Activated CD8-positive, alpha-beta T cell treated with anti-CD3 and anti-CD28 coated beads, Interleukin-2, amount 10 ng/mL, durations not matched to agents 7 days and 5 days (primary cell): ENCODE measurements at regions not wholly inside any gene's neighbourhood (a gene's known extent, or its start where the extent isn't known, plus 50 kb on each side); places are given as distances from the start of the nearest gene placed in this dataset.

Experiments used
- ATAC-seq: fragments of 150-1000 bp; cut with Tn5 transposase; one replicate; pipeline ENCODE4 v1.10.0; 2021; ENCODE audit warnings: moderate library complexity
- CTCF ChIA-PET: fragments of 350-600 bp; sonication (Branson Sonifier 250); formaldehyde crosslinking; loops from one replicate; lab custom pipeline; 2021; ENCODE audit warnings: antibody characterized with exemption; lab: Charles Lee
- POLR2A ChIA-PET: fragments of 350-600 bp; sonication (Branson Sonifier 250); formaldehyde crosslinking; loops from one replicate; lab custom pipeline; 2021; ENCODE audit warnings: antibody characterized with exemption; lab: Charles Lee
- DNase-seq: peaks from one replicate; pipeline ENCODE4 v3.0.0-alpha.2; 2020
- H3K27ac Mint-ChIP-seq: one replicate; pipeline ENCODE4 v1.8.0; 2021; ENCODE audit warnings: mild to moderate bottlenecking, mixed read lengths
- H3K27me3 Mint-ChIP-seq: one replicate; pipeline ENCODE4 v1.8.0; 2021; ENCODE audit warnings: low read depth, mixed read lengths
- H3K36me3 Mint-ChIP-seq: one replicate; pipeline ENCODE4 v1.8.0; 2021; ENCODE audit warnings: low read depth, mixed read lengths
- H3K4me1 Mint-ChIP-seq: one replicate; pipeline ENCODE4 v1.8.0; 2021; ENCODE audit warnings: low read depth, mixed read lengths
- H3K4me3 Mint-ChIP-seq: one replicate; pipeline ENCODE4 v1.8.0; 2021; ENCODE audit warnings: mild to moderate bottlenecking, mixed read lengths
- H3K9me3 Mint-ChIP-seq: one replicate; pipeline ENCODE4 v1.8.0; 2022; ENCODE audit warnings: mixed read lengths; ENCODE audit not compliant: insufficient read depth

DNA sequence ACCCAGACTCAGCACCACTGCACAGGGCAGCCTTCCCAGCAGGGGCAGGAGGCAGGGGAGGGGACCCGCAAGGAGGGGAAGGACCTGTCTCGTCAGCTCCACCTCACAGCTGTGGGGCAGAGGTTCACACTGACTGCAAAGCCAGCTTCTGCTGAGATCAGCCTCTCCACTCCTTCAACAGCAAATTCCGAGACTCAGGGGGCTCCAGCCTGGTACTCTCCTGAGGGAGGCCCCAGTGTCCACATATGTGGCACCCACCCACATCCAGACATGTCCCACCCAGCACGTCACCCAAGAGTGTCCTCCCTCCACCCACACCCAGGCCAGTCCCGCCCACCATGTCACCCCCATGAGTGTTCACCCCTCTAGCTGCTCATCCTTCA is 329.5 kb downstream of the NPHP4 start:
- DNase-seq (no peak), ATAC-seq (no peak)
- H3K4me1 Mint-ChIP-seq: peaks cover 9% of the 10 kb centered on the region
- H3K27me3 Mint-ChIP-seq: no peaks in the 10 kb centered on the region
- ChIA-PET CTCF (no interaction called here), POLR2A (no interaction called here)
- no peak overlapping the region for H3K4me3 Mint-ChIP-seq
- H3K36me3 Mint-ChIP-seq: no peaks in the 10 kb centered on the region
- H3K27ac Mint-ChIP-seq: no peak overlapping the region
- no peaks in the 10 kb centered on the region for H3K9me3 Mint-ChIP-seq

DNA sequence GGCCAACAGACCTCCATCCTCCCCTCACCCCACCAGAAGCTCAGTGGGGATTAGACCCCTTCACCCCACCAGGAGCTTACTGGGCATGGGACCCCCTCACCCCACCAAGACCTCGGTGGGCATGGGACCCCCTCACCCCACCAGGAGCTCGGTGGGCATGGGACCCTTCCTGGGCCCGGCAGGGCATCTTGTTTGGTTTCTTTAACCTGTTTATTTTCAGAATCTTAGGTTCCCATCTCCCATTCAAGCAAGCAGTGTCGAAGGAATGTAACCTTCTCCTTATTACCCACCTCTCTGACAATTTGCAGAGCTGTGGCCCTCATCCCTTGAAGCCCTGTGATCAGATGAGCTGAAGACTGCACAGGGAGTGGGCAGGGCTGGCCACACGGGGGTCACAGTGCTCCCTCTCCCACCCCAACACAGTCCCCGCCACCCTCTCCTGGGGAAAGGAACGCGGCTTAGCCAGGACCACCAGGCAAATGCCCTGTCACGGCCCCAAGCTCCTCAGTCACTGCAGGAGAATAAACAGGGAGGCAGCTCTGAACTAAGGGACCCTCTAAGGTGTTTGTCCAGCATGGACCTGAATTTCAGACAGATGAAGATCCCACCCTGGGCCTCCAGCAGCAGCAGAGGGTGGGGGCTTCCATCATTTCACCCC is 330.0 kb downstream of the NPHP4 start:
- H3K27ac Mint-ChIP-seq: no peak overlapping the region
- ATAC-seq (no peak), DNase-seq (no peak)
- H3K36me3 Mint-ChIP-seq: no peaks in the 10 kb centered on the region
- POLR2A ChIA-PET: no interaction called here
- no peaks in the 10 kb centered on the region for H3K27me3 Mint-ChIP-seq
- no peak overlapping the region for H3K4me3 Mint-ChIP-seq
- H3K9me3 Mint-ChIP-seq: no peaks in the 10 kb centered on the region
- CTCF ChIA-PET: no interaction called here
- H3K4me1 Mint-ChIP-seq: peaks cover 3% of the 10 kb centered on the region

- ATAC-seq: no peak
- Mint-ChIP-seq H3K4me3 (no peak overlapping the region), H3K27ac (no peak overlapping the region), H3K9me3 (no peaks in the 10 kb centered on the region), H3K36me3 (no peaks in the 10 kb centered on the region), H3K27me3 (no peaks in the 10 kb centered on the region), H3K4me1 (no peaks in the 10 kb centered on the region)
- ChIA-PET CTCF (no interaction called here), POLR2A (no interaction called here)
- DNase-seq: no peak
Measured at GRCh38 chr1:5661196-5662085, 330.8 kb downstream of the NPHP4 start.

DNA sequence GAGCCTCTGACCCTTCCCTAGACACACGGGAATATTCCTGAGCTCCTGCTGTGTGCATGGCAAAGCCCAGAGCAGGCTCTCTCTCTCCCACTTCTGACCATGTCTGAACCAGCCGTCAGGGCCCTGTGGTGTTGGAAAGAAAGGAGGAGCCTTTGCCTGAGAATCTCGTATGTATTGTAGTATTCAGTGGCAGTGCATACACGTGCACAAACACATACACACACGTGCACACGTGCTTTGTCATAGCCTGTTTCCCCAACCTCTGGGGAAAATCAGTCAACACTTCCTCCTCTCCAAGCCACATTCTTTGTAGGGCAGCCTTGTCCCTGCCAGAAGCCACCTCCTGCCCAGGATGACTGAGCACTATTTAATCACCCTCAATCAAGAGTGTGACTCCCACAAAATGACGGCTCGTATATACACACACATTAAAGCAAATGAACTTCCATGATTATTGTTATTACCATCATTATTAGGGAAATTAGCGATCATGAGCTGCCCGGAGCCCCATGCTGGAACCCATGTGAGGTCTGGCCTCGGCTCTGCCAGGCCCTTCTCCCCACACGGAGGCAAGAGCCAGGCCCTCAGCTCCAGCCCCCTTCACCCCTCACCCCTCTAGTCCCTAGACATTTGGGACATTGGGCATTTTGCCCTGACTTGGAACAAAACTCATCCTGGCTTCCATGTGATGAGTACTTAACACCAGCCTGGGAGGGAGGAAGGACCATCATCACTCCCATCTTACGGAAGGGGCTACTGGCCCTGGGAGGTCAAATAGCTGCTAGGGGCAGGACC is 331.9 kb downstream of the NPHP4 start:
- no peaks in the 10 kb centered on the region for H3K9me3 Mint-ChIP-seq
- no peaks in the 10 kb centered on the region for H3K27me3 Mint-ChIP-seq
- no peaks in the 10 kb centered on the region for H3K36me3 Mint-ChIP-seq
- DNase-seq: no peak
- H3K4me3 Mint-ChIP-seq: no peak overlapping the region
- CTCF ChIA-PET: no interaction called here
- ATAC-seq: no peak
- H3K27ac Mint-ChIP-seq: no peak overlapping the region
- H3K4me1 Mint-ChIP-seq: no peaks in the 10 kb centered on the region
- POLR2A ChIA-PET: no interaction called here

DNA sequence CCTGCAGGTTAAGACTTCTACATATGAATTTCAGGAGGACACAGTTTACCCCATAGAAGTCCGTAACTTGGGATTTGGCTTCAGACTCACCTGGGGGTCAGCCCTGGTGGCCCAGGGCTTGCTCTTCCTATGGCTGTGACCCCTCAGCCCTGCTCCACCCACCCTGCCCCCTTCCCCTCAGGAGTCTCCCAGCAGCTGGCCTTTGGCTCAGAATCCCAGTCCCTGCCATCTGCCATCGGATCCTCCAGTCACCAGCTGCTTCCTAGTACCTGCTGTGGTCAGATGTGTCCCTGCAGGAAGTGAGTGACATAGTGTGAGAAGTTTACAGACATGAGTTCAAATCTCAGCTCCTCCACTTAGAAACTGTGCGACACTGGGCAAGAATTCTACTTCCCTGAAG is 332.6 kb downstream of the NPHP4 start:
- CTCF ChIA-PET: no interaction called here
- no peak overlapping the region for H3K27ac Mint-ChIP-seq
- H3K27me3 Mint-ChIP-seq: no peaks in the 10 kb centered on the region
- H3K36me3 Mint-ChIP-seq: no peaks in the 10 kb centered on the region
- H3K4me3 Mint-ChIP-seq: no peak overlapping the region
- POLR2A ChIA-PET: no interaction called here
- DNase-seq (no peak), ATAC-seq (no peak)
- H3K9me3 Mint-ChIP-seq: no peaks in the 10 kb centered on the region
- no peaks in the 10 kb centered on the region for H3K4me1 Mint-ChIP-seq

GRCh38 chr1:5658340-5659316 is 333.6 kb downstream of the NPHP4 start:
- CTCF ChIA-PET: no interaction called here

GRCh38 chr1:5651964-5652821 is 340.0 kb downstream of the NPHP4 start:
- no peak for DNase-seq
- H3K36me3 Mint-ChIP-seq: no peaks in the 10 kb centered on the region
- no peak overlapping the region for H3K4me3 Mint-ChIP-seq
- no peaks in the 10 kb centered on the region for H3K9me3 Mint-ChIP-seq
- ChIA-PET CTCF (no interaction called here), POLR2A (no interaction called here)
- H3K4me1 Mint-ChIP-seq: no peaks in the 10 kb centered on the region
- H3K27me3 Mint-ChIP-seq: peaks cover 7% of the 10 kb centered on the region
- H3K27ac Mint-ChIP-seq: no peak overlapping the region
- ATAC-seq: no peak

More at GRCh38 chr1:5658340-5659316, 333.6 kb downstream of the NPHP4 start:
- ATAC-seq (no peak), DNase-seq (no peak)
- Mint-ChIP-seq H3K4me3 (no peak overlapping the region), H3K9me3 (no peaks in the 10 kb centered on the region), H3K27ac (no peak overlapping the region), H3K4me1 (no peaks in the 10 kb centered on the region), H3K27me3 (peaks cover 2% of the 10 kb centered on the region), H3K36me3 (no peaks in the 10 kb centered on the region)
- POLR2A ChIA-PET: no interaction called here

- DNase-seq (no peak), ATAC-seq (no peak)
- Mint-ChIP-seq H3K27me3 (peaks cover 7% of the 10 kb centered on the region), H3K27ac (no peak overlapping the region), H3K9me3 (no peaks in the 10 kb centered on the region), H3K4me3 (no peak overlapping the region), H3K36me3 (no peaks in the 10 kb centered on the region), H3K4me1 (no peaks in the 10 kb centered on the region)
- ChIA-PET POLR2A (no interaction called here), CTCF (no interaction called here)
Measured at GRCh38 chr1:5651473-5651872, 340.8 kb downstream of the NPHP4 start.

DNA sequence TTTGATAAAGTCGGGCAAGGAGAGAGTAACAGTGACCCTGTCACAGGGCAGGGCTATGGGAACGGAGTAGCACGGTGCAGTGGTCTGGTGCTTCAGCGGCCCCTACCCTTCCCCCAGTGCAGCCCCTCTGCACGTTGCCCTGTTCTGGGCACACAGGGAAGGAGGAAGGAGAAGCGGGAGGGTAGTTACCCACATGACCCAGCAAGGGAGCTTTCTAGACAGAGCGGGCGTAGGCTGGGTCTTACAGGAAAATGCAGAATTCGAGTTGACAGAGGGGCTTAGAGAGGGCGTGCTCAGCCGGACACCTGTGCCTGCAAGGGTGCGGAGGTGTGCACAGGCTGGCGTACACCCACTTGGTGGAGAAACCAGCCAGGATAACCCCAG is 341.2 kb downstream of the NPHP4 start:
- H3K27me3 Mint-ChIP-seq: peaks cover 7% of the 10 kb centered on the region
- no peaks in the 10 kb centered on the region for H3K36me3 Mint-ChIP-seq
- CTCF ChIA-PET: no interaction called here
- H3K4me3 Mint-ChIP-seq: no peak overlapping the region
- no peaks in the 10 kb centered on the region for H3K9me3 Mint-ChIP-seq
- POLR2A ChIA-PET: no interaction called here
- DNase-seq (no peak), ATAC-seq (no peak)
- no peaks in the 10 kb centered on the region for H3K4me1 Mint-ChIP-seq
- H3K27ac Mint-ChIP-seq: no peak overlapping the region

GRCh38 chr1:5650283-5651026 is 341.8 kb downstream of the NPHP4 start:
- Mint-ChIP-seq H3K9me3 (no peaks in the 10 kb centered on the region), H3K4me3 (no peak overlapping the region), H3K27me3 (peaks cover 7% of the 10 kb centered on the region), H3K36me3 (no peaks in the 10 kb centered on the region), H3K27ac (no peak overlapping the region), H3K4me1 (no peaks in the 10 kb centered on the region)
- ATAC-seq (no peak), DNase-seq (no peak)
- ChIA-PET POLR2A (no interaction called here), CTCF (no interaction called here)
